ELR (cell line): ENCODE measurements at regions not wholly inside any gene's neighbourhood (a gene's known extent, or its start where the extent isn't known, plus 50 kb on each side); places are given as distances from the start of the nearest gene placed in this dataset.

Experiments used
- DNase-seq: peaks from one replicate; pipeline ENCODE4 v3.0.0-alpha.2; 2015; ENCODE audit warnings: low read depth

GRCh38 chr3:34239875-34240274 lies 441.4 kb downstream of the PDCD6IP start:
- no peak for DNase-seq

- DNase-seq: no peak
These were observed 449.0 kb downstream of the PDCD6IP start for GRCh38 chr3:34247401-34247800.

GRCh38 chr3:34248352-34248751 lies 449.9 kb downstream of the PDCD6IP start:
- DNase-seq: no peak

DNA sequence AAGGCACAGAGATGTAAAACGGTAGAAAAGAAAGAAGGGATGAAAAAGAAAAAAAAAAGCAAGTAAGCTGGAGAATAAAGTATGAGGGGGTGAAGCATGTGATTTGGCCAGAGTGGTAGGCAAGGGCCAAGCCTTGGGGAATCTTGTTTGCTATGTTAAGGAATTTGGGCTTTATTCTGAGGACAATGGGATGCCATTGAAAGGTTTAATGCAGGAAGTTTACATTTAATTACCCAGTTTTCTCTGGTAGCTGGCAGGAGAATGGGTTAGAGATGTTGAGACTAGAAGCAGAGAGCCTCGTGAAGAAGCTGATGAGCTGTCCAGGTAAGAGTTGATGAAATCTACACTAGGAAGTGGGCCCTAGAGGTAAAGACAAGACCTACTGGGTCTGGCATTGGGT lies 455.9 kb downstream of the PDCD6IP start:
- no peak for DNase-seq

GRCh38 chr3:34256021-34256420 lies 457.6 kb downstream of the PDCD6IP start:
- DNase-seq: no peak

GRCh38 chr3:34256791-34257190 lies 458.4 kb downstream of the PDCD6IP start:
- DNase-seq: no peak

DNA sequence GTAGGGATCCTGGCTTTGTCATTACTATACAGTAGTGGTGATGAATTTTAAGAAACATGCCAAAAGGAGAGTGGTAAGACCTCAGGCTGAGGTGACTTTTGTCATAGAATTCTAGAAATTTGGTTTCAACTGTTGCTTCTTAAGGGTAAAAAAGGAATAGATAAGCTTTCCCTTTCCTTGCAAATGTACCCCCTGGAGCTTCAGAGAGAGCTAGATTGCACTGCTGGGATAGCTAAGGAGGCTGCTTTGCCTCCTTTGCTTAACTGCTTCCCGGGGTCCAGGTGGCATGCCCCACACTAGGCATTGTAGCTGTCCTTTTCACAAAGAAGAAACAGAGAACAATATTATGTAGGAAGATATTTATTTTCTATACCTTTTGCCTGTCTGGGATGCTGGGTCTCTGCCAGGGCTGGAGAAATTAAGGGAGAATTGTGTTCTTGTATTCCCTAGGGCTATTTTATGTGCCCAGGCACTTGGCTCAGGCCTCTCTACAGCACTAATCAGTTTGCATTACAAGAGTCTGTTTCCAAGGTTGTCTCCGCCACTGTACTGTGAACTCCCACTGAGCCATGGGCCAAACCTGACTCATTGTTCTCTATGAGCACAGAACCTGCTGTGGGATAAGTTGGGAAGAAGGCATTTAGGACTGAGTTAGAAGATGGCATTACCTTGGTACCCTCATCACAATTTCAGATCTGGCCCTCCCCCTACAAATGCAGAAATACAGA lies 460.0 kb downstream of the PDCD6IP start:
- no peak for DNase-seq

DNA sequence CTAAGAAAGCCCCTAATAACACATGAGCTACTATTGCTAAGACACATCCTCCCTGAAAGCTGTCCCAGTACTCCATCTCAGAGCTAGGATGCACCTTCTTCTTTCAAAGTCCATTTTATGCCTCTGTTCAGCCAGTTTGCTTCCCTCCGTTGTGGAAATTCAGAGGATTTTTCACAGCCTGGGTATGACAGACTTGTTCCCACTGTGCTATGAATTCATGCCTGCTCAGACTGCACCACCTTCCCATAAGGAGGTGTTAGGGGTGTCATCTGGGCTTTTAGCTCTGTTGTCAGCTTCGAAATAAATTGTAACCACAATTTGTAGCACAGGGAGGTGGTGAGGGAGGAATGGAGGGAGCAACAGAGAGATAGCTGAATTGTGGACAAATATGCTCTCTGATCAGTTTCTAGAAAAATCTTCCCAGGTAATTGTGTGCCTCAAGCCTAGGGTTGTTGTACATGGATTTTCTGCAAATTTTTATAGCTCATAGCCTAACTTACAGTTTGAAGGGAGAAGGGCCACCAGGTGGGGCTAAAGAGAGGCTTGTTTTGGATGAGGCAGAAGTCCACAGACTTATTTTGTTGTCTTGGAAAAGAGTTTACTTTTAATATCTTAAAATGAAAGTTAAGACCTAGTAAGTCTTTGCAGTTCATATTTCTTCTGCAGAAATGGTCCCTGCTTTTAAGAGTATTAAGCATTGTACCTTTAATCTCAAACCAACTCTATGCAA lies 462.0 kb downstream of the PDCD6IP start:
- peak; percentile 23 for DNase-seq

- DNase-seq: no peak
These were observed 462.6 kb downstream of the PDCD6IP start for GRCh38 chr3:34261001-34261385.

- DNase-seq: no peak
These were observed 464.7 kb downstream of the PDCD6IP start for GRCh38 chr3:34263101-34263621.

GRCh38 chr3:34264337-34265041 lies 466.1 kb downstream of the PDCD6IP start:
- no peak for DNase-seq

DNA sequence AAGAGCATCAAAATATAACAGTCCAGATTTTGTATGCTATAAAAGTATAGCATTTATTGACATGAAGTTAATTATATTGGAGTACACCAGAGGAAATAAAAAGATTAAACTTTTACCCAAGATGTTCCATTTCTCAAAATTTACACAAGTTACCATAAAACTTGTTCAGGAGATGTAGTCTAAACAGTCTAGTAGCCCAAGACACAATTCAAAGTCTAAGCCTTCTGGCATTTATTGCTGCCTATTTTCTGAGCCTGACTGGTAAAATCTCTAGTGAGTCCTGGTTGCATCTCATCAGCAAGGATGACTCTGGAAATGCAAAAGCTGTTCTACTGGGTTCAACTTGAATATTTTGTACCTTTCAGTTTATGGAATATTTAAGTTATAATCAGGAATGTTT lies 468.7 kb downstream of the PDCD6IP start:
- DNase-seq: no peak

GRCh38 chr3:34268032-34268709 lies 469.7 kb downstream of the PDCD6IP start:
- no peak for DNase-seq

DNA sequence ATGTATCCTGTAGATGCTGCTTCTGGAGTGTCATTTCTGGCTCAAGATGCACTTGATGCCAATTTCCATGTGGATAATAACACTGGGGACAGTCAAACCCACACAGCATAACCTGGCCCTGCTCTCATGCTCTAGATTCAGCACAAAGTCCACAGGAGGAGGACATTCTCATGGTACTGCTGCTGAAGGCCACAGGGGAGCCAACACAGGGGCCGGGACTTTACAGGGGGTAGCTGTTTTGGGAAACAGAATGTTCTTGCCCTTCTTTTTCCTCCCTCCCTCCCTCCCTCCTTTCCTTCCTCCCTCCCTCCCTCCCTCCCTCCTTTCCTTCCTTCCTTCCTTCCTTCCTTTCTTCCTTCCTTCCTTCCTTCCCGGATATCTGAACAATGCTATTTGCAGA lies 477.4 kb downstream of the PDCD6IP start:
- no peak for DNase-seq

DNA sequence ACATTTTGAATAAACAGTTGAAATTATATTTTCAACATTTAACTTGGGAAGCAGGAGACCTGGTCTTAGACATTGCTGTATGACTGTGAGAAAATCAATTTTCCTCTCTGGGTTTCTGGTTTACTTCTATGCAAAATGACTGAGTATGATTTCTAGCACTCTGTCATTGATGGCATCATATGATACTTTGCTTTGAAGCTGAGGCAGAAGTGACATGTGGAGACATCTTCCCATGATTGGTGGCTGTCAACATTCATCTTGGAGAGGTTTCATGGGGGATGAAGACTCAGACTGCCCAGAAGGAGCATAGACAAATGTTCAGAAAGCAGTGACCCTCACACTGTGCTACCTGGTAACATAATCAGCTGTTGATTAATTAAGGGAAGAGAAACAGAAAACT lies 477.9 kb downstream of the PDCD6IP start:
- DNase-seq: no peak

- no peak for DNase-seq
These were observed 478.7 kb downstream of the PDCD6IP start for GRCh38 chr3:34277110-34277509.

- no peak for DNase-seq
These were observed 481.5 kb downstream of the PDCD6IP start for GRCh38 chr3:34279901-34280300.

- no peak for DNase-seq
These were observed 485.3 kb downstream of the PDCD6IP start for GRCh38 chr3:34283751-34284150.

DNA sequence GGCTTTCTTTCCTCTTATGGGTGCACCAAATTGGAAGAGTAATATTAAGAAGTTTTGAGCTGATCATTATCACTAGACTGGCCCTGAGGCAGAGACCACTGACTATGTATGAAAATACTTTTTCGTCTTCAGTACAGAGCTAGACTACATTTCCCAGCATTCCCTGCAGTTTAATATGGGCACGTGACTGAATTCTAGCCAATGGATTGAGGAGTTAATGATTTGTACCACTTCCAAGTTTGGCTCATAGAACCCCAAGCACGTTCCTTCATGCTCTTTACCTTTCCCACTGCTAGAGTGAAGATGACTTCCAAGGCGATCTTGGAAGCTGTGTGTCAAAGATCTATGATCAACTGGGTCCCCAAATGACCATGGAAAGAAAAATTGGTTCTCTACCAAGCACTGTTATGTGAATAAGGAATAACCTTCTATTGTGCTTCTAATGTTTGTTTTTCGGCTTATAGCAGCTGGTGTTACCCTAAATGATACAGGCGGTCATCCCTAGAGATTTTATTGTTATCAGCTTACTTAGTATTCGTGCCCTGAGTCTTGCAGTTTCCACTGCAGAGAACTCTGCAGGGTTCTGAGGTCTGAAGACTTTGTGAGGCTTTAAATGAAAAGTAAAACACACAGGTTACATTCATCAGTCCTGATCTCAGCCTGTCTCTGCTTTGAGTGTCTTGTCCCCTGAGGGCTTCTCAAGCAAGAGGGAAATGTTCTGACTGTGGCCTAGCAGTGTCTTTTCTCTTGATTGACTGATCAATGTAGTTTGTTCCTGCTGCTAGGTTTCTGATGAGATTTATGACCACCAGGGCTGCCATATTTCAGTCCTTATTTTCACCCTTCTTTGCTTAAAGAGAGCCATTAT lies 486.8 kb downstream of the PDCD6IP start:
- DNase-seq: no peak

- no peak for DNase-seq
These were observed 487.4 kb downstream of the PDCD6IP start for GRCh38 chr3:34285827-34286188.

- DNase-seq: no peak
These were observed 494.3 kb downstream of the PDCD6IP start for GRCh38 chr3:34292605-34293300.
